Neural cell (in vitro differentiated cells): ENCODE measurements at regions not wholly inside any gene's neighbourhood (a gene's known extent, or its start where the extent isn't known, plus 50 kb on each side); places are given as distances from the start of the nearest gene placed in this dataset.

Experiments used
- H2AFZ ChIP-seq: fragments of 200-600, 300-800 bp; sonication (generic), shearing (Covaris generic); 2 replicates; pipeline ENCODE4 v1.6.0; 2014; ENCODE audit warnings: low read depth, mild to moderate bottlenecking, antibody characterized with exemption, low read length, moderate library complexity
- H3F3A ChIP-seq: fragments of 200-600 bp; shearing (Covaris generic); 2 replicates; pipeline ENCODE4 v1.6.1; 2016; ENCODE audit warnings: mild to moderate bottlenecking, moderate library complexity, mixed read lengths, antibody characterized with exemption, low read length; ENCODE audit not compliant: insufficient read depth, poor library complexity, severe bottlenecking
- H3K27ac ChIP-seq: fragments of 200-600, 300-800 bp; sonication (generic), shearing (Covaris generic); 2 replicates; pipeline ENCODE4 v1.5.1; 2014; ENCODE audit warnings: mild to moderate bottlenecking, low read length, moderate library complexity
- H3K27me3 ChIP-seq: fragments of 300-800, 200-600 bp; sonication (generic), shearing (Covaris generic); 2 replicates; pipeline ENCODE4 v1.6.0; 2014; ENCODE audit warnings: mild to moderate bottlenecking, low read depth, low read length, moderate library complexity; ENCODE audit not compliant: insufficient read depth
- H3K36me3 ChIP-seq: fragments of 300-800, 200-600 bp; sonication (generic), shearing (Covaris generic); 2 replicates; pipeline ENCODE4 v1.5.1; 2014; ENCODE audit warnings: mild to moderate bottlenecking, antibody characterized with exemption, low read length, moderate library complexity; ENCODE audit not compliant: insufficient read depth
- H3K4me2 ChIP-seq: fragments of 300-800, 200-600 bp; sonication (generic), shearing (Covaris generic); 2 replicates; pipeline ENCODE4 v1.6.0; 2014; ENCODE audit warnings: mild to moderate bottlenecking, low read length
- H3K4me3 ChIP-seq: fragments of 300-800, 200-600 bp; sonication (generic), shearing (Covaris generic); 2 replicates; pipeline ENCODE4 v1.5.1; 2014; ENCODE audit warnings: mild to moderate bottlenecking, low read length, moderate library complexity
- H3K79me2 ChIP-seq: fragments of 200-600 bp; shearing (Covaris generic); replicated peaks from 2 replicates; pipeline ENCODE4 v1.6.0; 2014; ENCODE audit warnings: mild to moderate bottlenecking, low read length, moderate library complexity; ENCODE audit not compliant: insufficient read depth
- H3K9ac ChIP-seq: fragments of 300-800, 200-600 bp; sonication (generic), shearing (Covaris generic); 2 replicates; pipeline ENCODE4 v1.6.1; 2016; ENCODE audit warnings: mild to moderate bottlenecking, low read length, mixed read lengths
- H3K9me2 ChIP-seq: fragments of 200-600 bp; shearing (Covaris generic); 2 replicates; pipeline ENCODE4 v1.6.1; 2016; ENCODE audit warnings: mild to moderate bottlenecking, low read length, mixed read lengths; ENCODE audit not compliant: insufficient read depth
- H3K9me3 ChIP-seq: fragments of 200-600, 300-800 bp; sonication (generic), shearing (Covaris generic); 2 replicates; pipeline ENCODE4 v1.6.1; 2016; ENCODE audit warnings: mild to moderate bottlenecking, mixed run types, low read length, moderate library complexity, mixed read lengths
- H4K20me1 ChIP-seq: fragments of 200-600 bp; shearing (Covaris generic); 2 replicates; pipeline ENCODE4 v1.6.1; 2016; ENCODE audit warnings: mild to moderate bottlenecking, mixed run types; ENCODE audit not compliant: insufficient read depth
- CTCF ChIP-seq: fragments of 450-650 bp; IDR thresholded peaks from 2 replicates; pipeline ENCODE4 v1.5.1; 2014; ENCODE audit warnings: antibody characterized with exemption, mild to moderate bottlenecking, moderate library complexity; ENCODE audit not compliant: poor library complexity, severe bottlenecking
- EP300 ChIP-seq: fragments of 450-650 bp; conservative IDR thresholded peaks from 2 replicates; pipeline ENCODE4 v1.6.1; 2014; ENCODE audit warnings: antibody characterized with exemption, mild to moderate bottlenecking, moderate library complexity; ENCODE audit not compliant: poor library complexity, severe bottlenecking
- MXI1 ChIP-seq: fragments of 450-650 bp; conservative IDR thresholded peaks from 2 replicates; pipeline ENCODE4 v1.6.1; 2014; ENCODE audit warnings: antibody characterized with exemption, mild to moderate bottlenecking; ENCODE audit not compliant: poor library complexity, severe bottlenecking
- RAD21 ChIP-seq: fragments of 450-650 bp; conservative IDR thresholded peaks from 2 replicates; pipeline ENCODE4 v1.6.1; 2014; ENCODE audit warnings: antibody characterized with exemption, mild to moderate bottlenecking, moderate library complexity
- SMC3 ChIP-seq: fragments of 450-650 bp; conservative IDR thresholded peaks from 2 replicates; pipeline ENCODE4 v1.6.1; 2014; ENCODE audit warnings: antibody characterized with exemption, mild to moderate bottlenecking, moderate library complexity; ENCODE audit not compliant: poor library complexity
- TAF1 ChIP-seq: IDR thresholded peaks from 2 replicates; pipeline ENCODE4 v1.6.1; 2012; ENCODE audit warnings: low read depth
- TF ChIP-seq, protein P1 (sequence below): IDR thresholded peaks from 2 replicates; pipeline ENCODE4 v1.6.1; 2012; ENCODE audit warnings: borderline replicate concordance

- Histone ChIP-seq H3K27ac (no peak overlapping the region), H3K36me3 (no peaks in the 10 kb centered on the region), H3K9me2 (no peaks in the 10 kb centered on the region), H4K20me1 (no peaks in the 10 kb centered on the region), H3K9ac (no peak overlapping the region), H3K79me2 (no peaks in the 10 kb centered on the region), H3K9me3 (no peaks in the 10 kb centered on the region), H2AFZ (no peak overlapping the region), H3F3A (no peaks in the 10 kb centered on the region), H3K4me2 (no peak overlapping the region), H3K4me3 (no peak overlapping the region), H3K27me3 (no peaks in the 10 kb centered on the region)
- TF ChIP-seq RAD21: no peak
- no peak for TF ChIP-seq EP300
- no peak for TF ChIP-seq CTCF
- TF ChIP-seq, protein P1, sequence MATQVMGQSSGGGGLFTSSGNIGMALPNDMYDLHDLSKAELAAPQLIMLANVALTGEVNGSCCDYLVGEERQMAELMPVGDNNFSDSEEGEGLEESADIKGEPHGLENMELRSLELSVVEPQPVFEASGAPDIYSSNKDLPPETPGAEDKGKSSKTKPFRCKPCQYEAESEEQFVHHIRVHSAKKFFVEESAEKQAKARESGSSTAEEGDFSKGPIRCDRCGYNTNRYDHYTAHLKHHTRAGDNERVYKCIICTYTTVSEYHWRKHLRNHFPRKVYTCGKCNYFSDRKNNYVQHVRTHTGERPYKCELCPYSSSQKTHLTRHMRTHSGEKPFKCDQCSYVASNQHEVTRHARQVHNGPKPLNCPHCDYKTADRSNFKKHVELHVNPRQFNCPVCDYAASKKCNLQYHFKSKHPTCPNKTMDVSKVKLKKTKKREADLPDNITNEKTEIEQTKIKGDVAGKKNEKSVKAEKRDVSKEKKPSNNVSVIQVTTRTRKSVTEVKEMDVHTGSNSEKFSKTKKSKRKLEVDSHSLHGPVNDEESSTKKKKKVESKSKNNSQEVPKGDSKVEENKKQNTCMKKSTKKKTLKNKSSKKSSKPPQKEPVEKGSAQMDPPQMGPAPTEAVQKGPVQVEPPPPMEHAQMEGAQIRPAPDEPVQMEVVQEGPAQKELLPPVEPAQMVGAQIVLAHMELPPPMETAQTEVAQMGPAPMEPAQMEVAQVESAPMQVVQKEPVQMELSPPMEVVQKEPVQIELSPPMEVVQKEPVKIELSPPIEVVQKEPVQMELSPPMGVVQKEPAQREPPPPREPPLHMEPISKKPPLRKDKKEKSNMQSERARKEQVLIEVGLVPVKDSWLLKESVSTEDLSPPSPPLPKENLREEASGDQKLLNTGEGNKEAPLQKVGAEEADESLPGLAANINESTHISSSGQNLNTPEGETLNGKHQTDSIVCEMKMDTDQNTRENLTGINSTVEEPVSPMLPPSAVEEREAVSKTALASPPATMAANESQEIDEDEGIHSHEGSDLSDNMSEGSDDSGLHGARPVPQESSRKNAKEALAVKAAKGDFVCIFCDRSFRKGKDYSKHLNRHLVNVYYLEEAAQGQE: no peak
Observed at GRCh38 chr9:107991581-107991980, 502.0 kb upstream of the KLF4 start.

DNA sequence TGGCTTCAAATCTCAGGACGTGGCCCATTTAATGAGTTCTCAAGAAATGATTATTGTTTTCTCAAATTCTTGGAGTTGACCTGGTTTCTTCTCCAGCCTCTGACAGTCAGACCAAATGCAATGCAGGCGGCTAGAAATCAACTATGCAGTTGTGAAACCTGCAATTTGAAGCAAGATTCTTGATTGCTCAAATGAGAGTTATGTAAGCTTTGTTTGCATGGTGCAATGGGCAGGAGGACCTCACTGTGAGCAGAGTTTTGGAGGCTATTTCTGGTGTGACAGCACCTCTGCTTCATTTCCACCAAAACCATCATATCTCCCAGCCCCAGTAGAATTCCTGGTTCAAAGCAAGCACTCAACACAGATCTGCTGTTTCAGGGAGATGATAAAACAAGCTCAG is 500.0 kb upstream of the KLF4 start:
- Histone ChIP-seq H3K4me3 (no peak overlapping the region), H3K9me3 (no peaks in the 10 kb centered on the region), H3K4me2 (no peak overlapping the region), H3K79me2 (no peaks in the 10 kb centered on the region), H3K36me3 (no peaks in the 10 kb centered on the region), H3F3A (no peaks in the 10 kb centered on the region), H2AFZ (no peak overlapping the region), H4K20me1 (no peaks in the 10 kb centered on the region), H3K27me3 (no peaks in the 10 kb centered on the region), H3K9me2 (no peaks in the 10 kb centered on the region), H3K9ac (no peak overlapping the region), H3K27ac (no peak overlapping the region)
- TF ChIP-seq, protein P1: no peak

DNA sequence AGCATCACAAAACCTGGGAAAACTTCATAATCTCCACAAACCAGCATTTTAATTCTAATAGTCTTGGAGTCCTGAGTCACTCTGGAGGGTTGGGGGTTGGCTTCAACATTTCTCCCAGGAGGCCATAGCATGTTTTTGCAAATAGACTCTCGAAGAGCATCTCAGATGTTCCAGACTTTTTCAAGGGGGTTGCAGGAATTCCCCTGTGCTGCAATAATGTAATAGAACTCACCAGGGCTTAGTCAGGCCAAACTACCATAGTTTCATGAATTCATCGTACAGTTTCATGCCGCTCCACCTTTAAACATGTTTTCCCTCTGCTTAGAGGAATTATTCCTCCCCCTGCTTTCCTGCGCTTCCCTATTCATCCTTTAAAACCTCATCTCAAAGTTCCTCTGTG is 499.5 kb upstream of the KLF4 start:
- no peaks in the 10 kb centered on the region for H3K9me2 ChIP-seq
- no peaks in the 10 kb centered on the region for H3K9me3 ChIP-seq
- no peak overlapping the region for H3K9ac ChIP-seq
- no peak overlapping the region for H3K4me3 ChIP-seq
- no peaks in the 10 kb centered on the region for H3K27me3 ChIP-seq
- H2AFZ ChIP-seq: no peak overlapping the region
- H3K4me2 ChIP-seq: no peak overlapping the region
- H3K79me2 ChIP-seq: no peaks in the 10 kb centered on the region
- H3K36me3 ChIP-seq: no peaks in the 10 kb centered on the region
- no peaks in the 10 kb centered on the region for H4K20me1 ChIP-seq
- no peak overlapping the region for H3K27ac ChIP-seq
- no peaks in the 10 kb centered on the region for H3F3A ChIP-seq
- TF ChIP-seq SMC3 (no peak), TAF1 (no peak), EP300 (no peak), RAD21 (no peak), CTCF (no peak), MXI1 (no peak)
- TF ChIP-seq, protein P1: no peak
